ENCODE measurements at regions not wholly inside any gene's neighbourhood (a gene's known extent, or its start where the extent isn't known, plus 50 kb on each side); places are given as distances from the start of the nearest gene placed in this dataset.
A peak's percentile ranks its signal among the peaks of the same experiment; 100 is the strongest.

GRCh38 chr11:122207921-122208764 is 92.1 kb upstream of the BLID start:
- DNase-seq: no peak
- H3K4me1 Mint-ChIP-seq: peaks cover 28% of the 10 kb centered on the region
- H3K36me3 Mint-ChIP-seq (ENCODE audit: low read depth): no peaks in the 10 kb centered on the region
- no peaks in the 10 kb centered on the region for H3K9me3 Mint-ChIP-seq
- peaks cover 16% of the 10 kb centered on the region for H3K27me3 Mint-ChIP-seq (ENCODE audit: low read depth, poor library complexity)
- H3K4me3 Mint-ChIP-seq: no peak overlapping the region
- TF ChIP-seq CTCF (IDR thresholded peaks at IDR 0.05): no peak
- H3K27ac Mint-ChIP-seq: no peak overlapping the region

GRCh38 chr11:122207505-122207904 is 91.5 kb upstream of the BLID start:
- DNase-seq: no peak
- TF ChIP-seq CTCF (IDR thresholded peaks at IDR 0.05): no peak
- Mint-ChIP-seq H3K4me3 (no peak overlapping the region), H3K36me3 (ENCODE audit: low read depth) (no peaks in the 10 kb centered on the region), H3K27ac (peak overlapping the region; percentile 13), H3K4me1 (peaks cover 33% of the 10 kb centered on the region), H3K27me3 (ENCODE audit: low read depth, poor library complexity) (peaks cover 18% of the 10 kb centered on the region), H3K9me3 (no peaks in the 10 kb centered on the region)

GRCh38 chr11:122205036-122205435 is 89.0 kb upstream of the BLID start:
- peaks cover 15% of the 10 kb centered on the region for H3K27me3 Mint-ChIP-seq (ENCODE audit: low read depth, poor library complexity)
- TF ChIP-seq CTCF (IDR thresholded peaks at IDR 0.05): no peak
- H3K27ac Mint-ChIP-seq: no peak overlapping the region
- H3K9me3 Mint-ChIP-seq: no peaks in the 10 kb centered on the region
- no peak for DNase-seq
- no peaks in the 10 kb centered on the region for H3K36me3 Mint-ChIP-seq (ENCODE audit: low read depth)
- H3K4me1 Mint-ChIP-seq: peaks cover 33% of the 10 kb centered on the region
- no peak overlapping the region for H3K4me3 Mint-ChIP-seq

GRCh38 chr11:122204206-122204605 is 88.2 kb upstream of the BLID start:
- Mint-ChIP-seq H3K4me1 (peaks cover 28% of the 10 kb centered on the region), H3K4me3 (no peak overlapping the region), H3K36me3 (ENCODE audit: low read depth) (no peaks in the 10 kb centered on the region), H3K27ac (no peak overlapping the region), H3K27me3 (ENCODE audit: low read depth, poor library complexity) (peaks cover 15% of the 10 kb centered on the region), H3K9me3 (no peaks in the 10 kb centered on the region)
- DNase-seq: no peak
- no peak for TF ChIP-seq CTCF (IDR thresholded peaks at IDR 0.05)

GRCh38 chr11:122202951-122203456 is 87.0 kb upstream of the BLID start:
- Mint-ChIP-seq H3K4me3 (peak overlapping the region; percentile 76), H3K27ac (no peak overlapping the region), H3K4me1 (peaks cover 16% of the 10 kb centered on the region), H3K36me3 (ENCODE audit: low read depth) (no peaks in the 10 kb centered on the region), H3K9me3 (no peaks in the 10 kb centered on the region), H3K27me3 (ENCODE audit: low read depth, poor library complexity) (peaks cover 15% of the 10 kb centered on the region)
- TF ChIP-seq CTCF (IDR thresholded peaks at IDR 0.05): peak; percentile 98
- peak; percentile 79 for DNase-seq
